ENCODE measurements at regions not wholly inside any gene's neighbourhood (a gene's known extent, or its start where the extent isn't known, plus 50 kb on each side); places are given as distances from the start of the nearest gene placed in this dataset.

DNA sequence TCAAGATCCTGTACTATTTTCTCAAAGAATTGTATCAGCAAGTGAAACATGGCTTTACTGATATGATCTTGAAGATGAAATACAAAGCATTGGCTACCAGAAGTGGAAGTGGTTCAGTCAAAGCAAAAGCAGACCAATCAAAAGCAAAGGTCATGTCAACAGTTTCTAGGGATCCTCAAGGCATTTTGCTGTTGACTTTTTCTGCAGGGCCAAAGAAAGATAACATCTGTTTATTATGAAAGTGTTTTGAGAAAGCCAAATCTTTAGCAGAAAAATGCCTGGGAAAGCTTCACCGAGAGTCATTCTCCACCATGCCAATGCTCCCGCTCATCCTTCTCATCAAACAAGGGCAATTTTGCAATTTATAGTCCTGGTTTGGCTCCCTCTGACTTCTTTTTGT is 90.3 kb upstream of the ACO1 start:
- Histone ChIP-seq H3K4me1 (ENCODE audit: insufficient read depth, low read length, poor library complexity, severe bottlenecking) (no peaks in the 10 kb centered on the region), H4K20me1 (ENCODE audit: insufficient read depth, low read length, poor library complexity, severe bottlenecking) (no peaks in the 10 kb centered on the region), H2AFZ (ENCODE audit: low read length) (no peak overlapping the region), H3K79me2 (ENCODE audit: insufficient read depth, low read length) (no peaks in the 10 kb centered on the region), H3K9me3 (ENCODE audit: insufficient read depth, low read depth, low read length) (no peaks in the 10 kb centered on the region), H3K4me2 (ENCODE audit: low read depth, low read length, poor library complexity, severe bottlenecking) (no peak overlapping the region), H3K9ac (ENCODE audit: low read depth, low read length, poor library complexity, severe bottlenecking) (no peak overlapping the region), H3K4me3 (ENCODE audit: low read length, poor library complexity, severe bottlenecking) (no peak overlapping the region), H3F3A (ENCODE audit: low read depth) (no peaks in the 10 kb centered on the region), H3K36me3 (ENCODE audit: insufficient read depth, low read length) (no peaks in the 10 kb centered on the region), H3K27me3 (ENCODE audit: insufficient read depth, low read length, poor library complexity, severe bottlenecking) (no peaks in the 10 kb centered on the region), H3K9me2 (replicated peaks; ENCODE audit: low read depth, low read length) (no peaks in the 10 kb centered on the region)
- no peak for TF ChIP-seq EZH2phosphoT487 (IDR thresholded peaks at IDR 0.05; ENCODE audit: borderline replicate concordance)
- TF ChIP-seq, protein P1, sequence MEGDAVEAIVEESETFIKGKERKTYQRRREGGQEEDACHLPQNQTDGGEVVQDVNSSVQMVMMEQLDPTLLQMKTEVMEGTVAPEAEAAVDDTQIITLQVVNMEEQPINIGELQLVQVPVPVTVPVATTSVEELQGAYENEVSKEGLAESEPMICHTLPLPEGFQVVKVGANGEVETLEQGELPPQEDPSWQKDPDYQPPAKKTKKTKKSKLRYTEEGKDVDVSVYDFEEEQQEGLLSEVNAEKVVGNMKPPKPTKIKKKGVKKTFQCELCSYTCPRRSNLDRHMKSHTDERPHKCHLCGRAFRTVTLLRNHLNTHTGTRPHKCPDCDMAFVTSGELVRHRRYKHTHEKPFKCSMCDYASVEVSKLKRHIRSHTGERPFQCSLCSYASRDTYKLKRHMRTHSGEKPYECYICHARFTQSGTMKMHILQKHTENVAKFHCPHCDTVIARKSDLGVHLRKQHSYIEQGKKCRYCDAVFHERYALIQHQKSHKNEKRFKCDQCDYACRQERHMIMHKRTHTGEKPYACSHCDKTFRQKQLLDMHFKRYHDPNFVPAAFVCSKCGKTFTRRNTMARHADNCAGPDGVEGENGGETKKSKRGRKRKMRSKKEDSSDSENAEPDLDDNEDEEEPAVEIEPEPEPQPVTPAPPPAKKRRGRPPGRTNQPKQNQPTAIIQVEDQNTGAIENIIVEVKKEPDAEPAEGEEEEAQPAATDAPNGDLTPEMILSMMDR (conservative IDR thresholded peaks at IDR 0.05; ENCODE audit: low read length) = no peak

DNA sequence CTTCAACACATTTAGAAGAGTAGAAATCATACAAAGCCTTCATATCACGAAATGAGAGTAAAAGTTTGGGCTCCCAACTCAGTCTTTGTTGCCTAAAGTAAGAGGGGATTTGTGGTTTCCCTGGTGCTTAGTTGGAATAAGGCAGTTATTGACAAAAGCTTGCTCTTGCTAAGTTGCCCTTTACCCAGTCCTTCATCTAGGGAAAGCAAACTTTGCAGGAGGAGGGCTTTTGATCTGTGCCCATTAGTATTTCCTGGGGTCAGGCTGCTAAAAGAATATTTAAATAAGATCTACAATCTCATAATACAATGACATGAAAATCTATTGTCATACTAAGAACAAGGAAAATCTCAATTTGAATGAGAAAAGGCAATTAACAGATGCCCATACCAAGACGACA is 84.1 kb upstream of the ACO1 start:
- no peaks in the 10 kb centered on the region for H3K36me3 ChIP-seq (ENCODE audit: insufficient read depth, low read length)
- H3K4me2 ChIP-seq (ENCODE audit: low read depth, low read length, poor library complexity, severe bottlenecking) = no peak overlapping the region
- no peak overlapping the region for H2AFZ ChIP-seq (ENCODE audit: low read length)
- no peak overlapping the region for H3K9ac ChIP-seq (ENCODE audit: low read depth, low read length, poor library complexity, severe bottlenecking)
- H3K9me3 ChIP-seq (ENCODE audit: insufficient read depth, low read depth, low read length) = no peaks in the 10 kb centered on the region
- H4K20me1 ChIP-seq (ENCODE audit: insufficient read depth, low read length, poor library complexity, severe bottlenecking) = no peaks in the 10 kb centered on the region
- no peaks in the 10 kb centered on the region for H3K79me2 ChIP-seq (ENCODE audit: insufficient read depth, low read length)
- H3K27me3 ChIP-seq (ENCODE audit: insufficient read depth, low read length, poor library complexity, severe bottlenecking) = no peaks in the 10 kb centered on the region
- H3K4me3 ChIP-seq (ENCODE audit: low read length, poor library complexity, severe bottlenecking) = no peak overlapping the region
- no peaks in the 10 kb centered on the region for H3F3A ChIP-seq (ENCODE audit: low read depth)
- no peaks in the 10 kb centered on the region for H3K4me1 ChIP-seq (ENCODE audit: insufficient read depth, low read length, poor library complexity, severe bottlenecking)
- H3K9me2 ChIP-seq (replicated peaks; ENCODE audit: low read depth, low read length) = no peaks in the 10 kb centered on the region
- TF ChIP-seq, protein P1 (conservative IDR thresholded peaks at IDR 0.05; ENCODE audit: low read length) = no peak
- TF ChIP-seq EZH2phosphoT487 (IDR thresholded peaks at IDR 0.05; ENCODE audit: borderline replicate concordance) = no peak

DNA sequence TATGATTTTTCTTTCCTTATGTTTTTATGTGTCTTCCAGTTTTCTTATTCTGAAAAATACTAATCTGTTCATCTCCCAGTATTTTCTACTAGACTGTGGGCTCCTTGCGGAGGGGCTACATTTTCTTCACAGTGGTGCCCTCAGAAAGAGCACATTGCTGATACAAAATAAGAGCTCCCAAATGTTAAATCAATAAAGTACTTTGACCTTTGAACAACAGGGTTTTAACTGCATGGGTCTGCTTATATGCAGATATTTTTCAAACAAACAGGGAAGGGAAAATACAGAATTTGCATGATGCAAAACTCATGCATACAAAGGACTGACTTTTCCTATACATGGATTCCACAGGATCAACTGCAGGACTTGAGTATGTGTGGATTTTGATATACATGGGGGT is 79.9 kb upstream of the ACO1 start:
- TF ChIP-seq, protein P1 (conservative IDR thresholded peaks at IDR 0.05; ENCODE audit: low read length) = no peak
- TF ChIP-seq EZH2phosphoT487 (IDR thresholded peaks at IDR 0.05; ENCODE audit: borderline replicate concordance) = no peak
- H3K4me2 ChIP-seq (ENCODE audit: low read depth, low read length, poor library complexity, severe bottlenecking) = no peak overlapping the region
- H3K36me3 ChIP-seq (ENCODE audit: insufficient read depth, low read length) = no peaks in the 10 kb centered on the region
- no peak overlapping the region for H2AFZ ChIP-seq (ENCODE audit: low read length)
- no peaks in the 10 kb centered on the region for H3K4me1 ChIP-seq (ENCODE audit: insufficient read depth, low read length, poor library complexity, severe bottlenecking)
- no peaks in the 10 kb centered on the region for H3K79me2 ChIP-seq (ENCODE audit: insufficient read depth, low read length)
- no peaks in the 10 kb centered on the region for H4K20me1 ChIP-seq (ENCODE audit: insufficient read depth, low read length, poor library complexity, severe bottlenecking)
- H3K4me3 ChIP-seq (ENCODE audit: low read length, poor library complexity, severe bottlenecking) = no peak overlapping the region
- H3K27me3 ChIP-seq (ENCODE audit: insufficient read depth, low read length, poor library complexity, severe bottlenecking) = no peaks in the 10 kb centered on the region
- no peak overlapping the region for H3K9ac ChIP-seq (ENCODE audit: low read depth, low read length, poor library complexity, severe bottlenecking)
- H3K9me2 ChIP-seq (replicated peaks; ENCODE audit: low read depth, low read length) = no peaks in the 10 kb centered on the region
- no peaks in the 10 kb centered on the region for H3K9me3 ChIP-seq (ENCODE audit: insufficient read depth, low read depth, low read length)
- no peaks in the 10 kb centered on the region for H3F3A ChIP-seq (ENCODE audit: low read depth)

Data from Loucy (cell line).